DOHH2 (cell line): ENCODE measurements at regions not wholly inside any gene's neighbourhood (a gene's known extent, or its start where the extent isn't known, plus 50 kb on each side); places are given as distances from the start of the nearest gene placed in this dataset.

Experiments
- CTCF ChIP-seq: fragments of 200-600 bp; sonication (generic); IDR thresholded peaks from one replicate; pipeline ENCODE4 v1.5.1; 2014; ENCODE audit warnings: antibody characterized with exemption, mild to moderate bottlenecking, low read depth, low read length; ENCODE audit not compliant: poor library complexity, severe bottlenecking
- EZH2phosphoT487 ChIP-seq: fragments of 200-600 bp; sonication (generic); IDR thresholded peaks from 2 replicates; pipeline ENCODE4 v1.6.1; 2017; ENCODE audit warnings: borderline replicate concordance, mild to moderate bottlenecking, antibody characterized with exemption, low read length, moderate library complexity, mixed read lengths

GRCh38 chr2:15712551-15713342, 121.1 kb downstream of the DDX1 start:
- TF ChIP-seq CTCF (no peak), EZH2phosphoT487 (no peak)
